ENCODE measurements at regions not wholly inside any gene's neighbourhood (a gene's known extent, or its start where the extent isn't known, plus 50 kb on each side); places are given as distances from the start of the nearest gene placed in this dataset.
A peak's percentile ranks its signal among the peaks of the same experiment; 100 is the strongest.

DNA sequence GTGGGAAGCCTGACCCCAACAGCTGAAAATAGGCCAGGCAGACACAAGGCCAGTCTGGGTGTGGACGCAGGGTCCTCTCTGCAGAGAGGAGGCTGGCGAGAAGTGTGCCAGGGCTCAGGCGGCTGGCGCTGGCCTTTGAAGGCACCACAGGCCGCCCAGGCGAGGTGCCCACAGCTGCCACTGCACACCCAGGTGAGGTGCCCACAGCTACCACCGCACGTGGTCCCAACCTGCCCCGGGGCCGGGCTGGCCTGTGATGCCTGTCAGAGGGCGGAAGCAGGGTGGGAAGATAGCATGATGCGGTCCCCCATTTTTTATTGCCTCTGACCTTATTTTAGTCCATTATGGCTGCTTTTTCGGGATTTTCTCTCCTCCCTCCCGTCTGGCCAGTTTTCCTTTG is 1303.9 kb downstream of the BRD1 start:
- no peak overlapping the region for H3K23ac ChIP-seq (ENCODE audit: low read depth, low read length)
- no peaks in the 10 kb centered on the region for H3K27me3 ChIP-seq (ENCODE audit: control insufficient read depth, insufficient read depth, low read length)
- no peak overlapping the region for H2AFZ ChIP-seq (replicated peaks; ENCODE audit: low read length, poor library complexity)
- H3K4me2 ChIP-seq (ENCODE audit: low read depth, low read length), result no peak overlapping the region
- TF ChIP-seq NFE2L2 (IDR thresholded peaks at IDR 0.05; ENCODE audit: low read depth, low read length) (no peak), RCOR1 (IDR thresholded peaks at IDR 0.05; ENCODE audit: insufficient replicate concordance, low read length) (no peak), FOS (IDR thresholded peaks at IDR 0.05; ENCODE audit: low read depth, low read length) (no peak), POLR2A (IDR thresholded peaks at IDR 0.05; ENCODE audit: low read depth, low read length) (no peak), RAD21 (IDR thresholded peaks at IDR 0.05; ENCODE audit: low read length) (no peak), MXI1 (IDR thresholded peaks at IDR 0.05; ENCODE audit: borderline replicate concordance, low read depth, low read length) (no peak), CHD1 (IDR thresholded peaks at IDR 0.05; ENCODE audit: low read depth, low read length) (no peak), RFX5 (IDR thresholded peaks at IDR 0.05; ENCODE audit: low read depth, low read length) (no peak), BHLHE40 (IDR thresholded peaks at IDR 0.05; ENCODE audit: low read depth, low read length) (no peak), MAFK (IDR thresholded peaks at IDR 0.05; ENCODE audit: low read depth, low read length) (no peak)
- TF ChIP-seq, protein P1, sequence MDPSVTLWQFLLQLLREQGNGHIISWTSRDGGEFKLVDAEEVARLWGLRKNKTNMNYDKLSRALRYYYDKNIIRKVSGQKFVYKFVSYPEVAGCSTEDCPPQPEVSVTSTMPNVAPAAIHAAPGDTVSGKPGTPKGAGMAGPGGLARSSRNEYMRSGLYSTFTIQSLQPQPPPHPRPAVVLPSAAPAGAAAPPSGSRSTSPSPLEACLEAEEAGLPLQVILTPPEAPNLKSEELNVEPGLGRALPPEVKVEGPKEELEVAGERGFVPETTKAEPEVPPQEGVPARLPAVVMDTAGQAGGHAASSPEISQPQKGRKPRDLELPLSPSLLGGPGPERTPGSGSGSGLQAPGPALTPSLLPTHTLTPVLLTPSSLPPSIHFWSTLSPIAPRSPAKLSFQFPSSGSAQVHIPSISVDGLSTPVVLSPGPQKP (IDR thresholded peaks at IDR 0.05; ENCODE audit: borderline replicate concordance, low read depth, low read length), result no peak
- TF ChIP-seq, protein P2, sequence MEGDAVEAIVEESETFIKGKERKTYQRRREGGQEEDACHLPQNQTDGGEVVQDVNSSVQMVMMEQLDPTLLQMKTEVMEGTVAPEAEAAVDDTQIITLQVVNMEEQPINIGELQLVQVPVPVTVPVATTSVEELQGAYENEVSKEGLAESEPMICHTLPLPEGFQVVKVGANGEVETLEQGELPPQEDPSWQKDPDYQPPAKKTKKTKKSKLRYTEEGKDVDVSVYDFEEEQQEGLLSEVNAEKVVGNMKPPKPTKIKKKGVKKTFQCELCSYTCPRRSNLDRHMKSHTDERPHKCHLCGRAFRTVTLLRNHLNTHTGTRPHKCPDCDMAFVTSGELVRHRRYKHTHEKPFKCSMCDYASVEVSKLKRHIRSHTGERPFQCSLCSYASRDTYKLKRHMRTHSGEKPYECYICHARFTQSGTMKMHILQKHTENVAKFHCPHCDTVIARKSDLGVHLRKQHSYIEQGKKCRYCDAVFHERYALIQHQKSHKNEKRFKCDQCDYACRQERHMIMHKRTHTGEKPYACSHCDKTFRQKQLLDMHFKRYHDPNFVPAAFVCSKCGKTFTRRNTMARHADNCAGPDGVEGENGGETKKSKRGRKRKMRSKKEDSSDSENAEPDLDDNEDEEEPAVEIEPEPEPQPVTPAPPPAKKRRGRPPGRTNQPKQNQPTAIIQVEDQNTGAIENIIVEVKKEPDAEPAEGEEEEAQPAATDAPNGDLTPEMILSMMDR (conservative IDR thresholded peaks at IDR 0.05; ENCODE audit: low read depth, low read length), result no peak
- TF ChIP-seq, protein P3, sequence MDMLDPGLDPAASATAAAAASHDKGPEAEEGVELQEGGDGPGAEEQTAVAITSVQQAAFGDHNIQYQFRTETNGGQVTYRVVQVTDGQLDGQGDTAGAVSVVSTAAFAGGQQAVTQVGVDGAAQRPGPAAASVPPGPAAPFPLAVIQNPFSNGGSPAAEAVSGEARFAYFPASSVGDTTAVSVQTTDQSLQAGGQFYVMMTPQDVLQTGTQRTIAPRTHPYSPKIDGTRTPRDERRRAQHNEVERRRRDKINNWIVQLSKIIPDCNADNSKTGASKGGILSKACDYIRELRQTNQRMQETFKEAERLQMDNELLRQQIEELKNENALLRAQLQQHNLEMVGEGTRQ (IDR thresholded peaks at IDR 0.05; ENCODE audit: low read depth, low read length), result no peak
- no peaks in the 10 kb centered on the region for H3K36me3 ChIP-seq (ENCODE audit: control insufficient read depth, insufficient read depth, low read length)
- no peak overlapping the region for H3K18ac ChIP-seq (ENCODE audit: low read depth, low read length)
- ATAC-seq (ENCODE audit: low read depth) (no peak), DNase-seq (no peak)
- no peaks in the 10 kb centered on the region for H3K4me1 ChIP-seq (ENCODE audit: control insufficient read depth, insufficient read depth, low read length)
- no peak overlapping the region for H2BK20ac ChIP-seq (ENCODE audit: low read depth, low read length)
- no peak overlapping the region for H3K14ac ChIP-seq (replicated peaks; ENCODE audit: low read depth, low read length)
- WGBS, 2 experiments (ENCODE audit: extremely low coverage in 2 of 2, insufficient read length in 1 of 2), result 90% methylated on average over 7 of the region's 14 CpGs; no CpG with 5 or more reads in 1 of the 2 experiments
- no peak overlapping the region for H3K4ac ChIP-seq (ENCODE audit: low read depth, low read length)
- H4K5ac ChIP-seq (ENCODE audit: low read depth, low read length), result no peak overlapping the region
- no peak overlapping the region for H3K9ac ChIP-seq (ENCODE audit: low read depth, low read length)
- dilution Hi-C loops (cut with HindIII; ENCODE audit: low sequenced_read_pairs, unreplicated experiment) (no loop called here), in situ Hi-C loops (cut with MboI; ENCODE audit: low sequenced_read_pairs) (no loop called here), intact Hi-C loops (cut with micrococcal nuclease) (no loop called here)
- ChIA-PET POLR2A (ENCODE audit: unreplicated experiment) (no interaction called here), CTCF (no interaction called here)
- no peak overlapping the region for H3K56ac ChIP-seq (ENCODE audit: extremely low read depth, insufficient read depth, low read length)
- no peak overlapping the region for H2AK5ac ChIP-seq (ENCODE audit: low read depth, low read length)
- peaks cover 77% of the 10 kb centered on the region for H3K9me3 ChIP-seq (ENCODE audit: control insufficient read depth, insufficient read depth, low read length)
- H2BK15ac ChIP-seq (ENCODE audit: low read depth, low read length), result no peak overlapping the region
- H4K20me1 ChIP-seq (ENCODE audit: insufficient read depth, low read length), result no peaks in the 10 kb centered on the region
- no peak overlapping the region for H2BK5ac ChIP-seq (ENCODE audit: low read depth, low read length, poor library complexity, severe bottlenecking)
- no peaks in the 10 kb centered on the region for H3K9me1 ChIP-seq (ENCODE audit: insufficient read depth, low read length)
- no peak overlapping the region for H4K91ac ChIP-seq (ENCODE audit: insufficient read depth, low read depth, low read length)
- H2BK120ac ChIP-seq (ENCODE audit: low read depth, low read length), result no peak overlapping the region
- H4K8ac ChIP-seq (ENCODE audit: low read depth in 2 of 2, low read length in 2 of 2), result no peak overlapping the region
- BruUV-seq (replicated peaks), result no TSS peak
- H3K27ac ChIP-seq (ENCODE audit: insufficient read depth, low read length), result no peak overlapping the region
- peak overlapping the region; percentile 28 for H2AK9ac ChIP-seq (replicated peaks; ENCODE audit: low read depth, low read length, poor library complexity)
- no peaks in the 10 kb centered on the region for H3K79me1 ChIP-seq (ENCODE audit: low read depth in 1 of 2, low read length in 2 of 2)
- no peak overlapping the region for H3K4me3 ChIP-seq (ENCODE audit: insufficient read depth, low read depth, low read length)

Measured in IMR-90 (cell line).